ENCODE measurements at regions not wholly inside any gene's neighbourhood (a gene's known extent, or its start where the extent isn't known, plus 50 kb on each side); places are given as distances from the start of the nearest gene placed in this dataset.

GRCh38 chr17:14755002-14755401 is 454.1 kb downstream of the HS3ST3B1 start:
- Histone ChIP-seq H3K9me3 (no peaks in the 10 kb centered on the region), H3K4me1 (no peaks in the 10 kb centered on the region), H3K4me3 (no peak overlapping the region), H3K36me3 (replicated peaks) (no peaks in the 10 kb centered on the region), H3K27me3 (ENCODE audit: low read depth) (no peaks in the 10 kb centered on the region)
- in situ Hi-C loops (cut with MboI; ENCODE audit: low sequenced_read_pairs), result no loop called here
- DNase-seq (ENCODE audit: low spot score in 2 of 2), result no peak

- Histone ChIP-seq H3K4me1 (no peaks in the 10 kb centered on the region), H3K36me3 (replicated peaks) (no peaks in the 10 kb centered on the region), H3K27me3 (ENCODE audit: low read depth) (no peaks in the 10 kb centered on the region), H3K9me3 (no peaks in the 10 kb centered on the region; the same call in 1 of the 2 replicates), H3K4me3 (no peak overlapping the region)
- in situ Hi-C loops (cut with MboI; ENCODE audit: low sequenced_read_pairs), result no loop called here
- no peak for DNase-seq (ENCODE audit: low spot score in 2 of 2)
Measured at GRCh38 chr17:14753383-14753782, 452.5 kb downstream of the HS3ST3B1 start.

- in situ Hi-C loops (cut with MboI; ENCODE audit: low sequenced_read_pairs), result no loop called here
- Histone ChIP-seq H3K27me3 (ENCODE audit: low read depth) (no peaks in the 10 kb centered on the region), H3K9me3 (no peaks in the 10 kb centered on the region; the same call in 1 of the 2 replicates), H3K4me1 (no peaks in the 10 kb centered on the region), H3K36me3 (replicated peaks) (no peaks in the 10 kb centered on the region), H3K4me3 (no peak overlapping the region)
- no peak for DNase-seq (ENCODE audit: low spot score in 2 of 2)
Measured at GRCh38 chr17:14752011-14752410, 451.1 kb downstream of the HS3ST3B1 start.

- Histone ChIP-seq H3K27me3 (ENCODE audit: low read depth) (no peaks in the 10 kb centered on the region), H3K36me3 (replicated peaks) (no peaks in the 10 kb centered on the region), H3K4me1 (no peaks in the 10 kb centered on the region), H3K4me3 (no peak overlapping the region), H3K9me3 (no peaks in the 10 kb centered on the region; the same call in 1 of the 2 replicates)
- in situ Hi-C loops (cut with MboI; ENCODE audit: low sequenced_read_pairs), result no loop called here
- DNase-seq (ENCODE audit: low spot score in 2 of 2), result no peak
Measured at GRCh38 chr17:14750866-14751265, 450.0 kb downstream of the HS3ST3B1 start.

GRCh38 chr17:14749269-14749668 is 448.4 kb downstream of the HS3ST3B1 start:
- no peaks in the 10 kb centered on the region; the same call in 1 of the 2 replicates for H3K9me3 ChIP-seq
- H3K36me3 ChIP-seq (replicated peaks), result no peaks in the 10 kb centered on the region
- no peak for DNase-seq (ENCODE audit: low spot score in 2 of 2)
- no peaks in the 10 kb centered on the region for H3K27me3 ChIP-seq (ENCODE audit: low read depth)
- in situ Hi-C loops (cut with MboI; ENCODE audit: low sequenced_read_pairs), result loop anchor here (25.0 kb wide), 1 partner anchor 112 kb away; no protein-coding TSS in a partner anchor
- H3K4me3 ChIP-seq, result no peak overlapping the region
- H3K4me1 ChIP-seq, result no peaks in the 10 kb centered on the region

GRCh38 chr17:14748036-14748710 is 447.3 kb downstream of the HS3ST3B1 start:
- H3K36me3 ChIP-seq (replicated peaks), result no peaks in the 10 kb centered on the region
- in situ Hi-C loops (cut with MboI; ENCODE audit: low sequenced_read_pairs), result loop anchor here (25.0 kb wide), 1 partner anchor 111 kb away; no protein-coding TSS in a partner anchor
- H3K27me3 ChIP-seq (ENCODE audit: low read depth), result no peaks in the 10 kb centered on the region
- H3K9me3 ChIP-seq, result no peaks in the 10 kb centered on the region; the same call in 1 of the 2 replicates
- no peak for DNase-seq (ENCODE audit: low spot score in 2 of 2)
- no peak overlapping the region for H3K4me3 ChIP-seq
- H3K4me1 ChIP-seq, result no peaks in the 10 kb centered on the region

GRCh38 chr17:14747603-14747950 is 446.7 kb downstream of the HS3ST3B1 start:
- no peaks in the 10 kb centered on the region for H3K36me3 ChIP-seq (replicated peaks)
- H3K27me3 ChIP-seq (ENCODE audit: low read depth), result no peaks in the 10 kb centered on the region
- no peak for DNase-seq (ENCODE audit: low spot score in 2 of 2)
- in situ Hi-C loops (cut with MboI; ENCODE audit: low sequenced_read_pairs), result loop anchor here (25.0 kb wide), 1 partner anchor 110 kb away; no protein-coding TSS in a partner anchor
- no peak overlapping the region for H3K4me3 ChIP-seq
- H3K4me1 ChIP-seq, result no peaks in the 10 kb centered on the region
- H3K9me3 ChIP-seq, result no peaks in the 10 kb centered on the region; the same call in 1 of the 2 replicates

- H3K36me3 ChIP-seq (replicated peaks), result no peaks in the 10 kb centered on the region
- H3K27me3 ChIP-seq (ENCODE audit: low read depth), result no peaks in the 10 kb centered on the region
- no peak for DNase-seq (ENCODE audit: low spot score in 2 of 2)
- no peak overlapping the region for H3K4me3 ChIP-seq
- in situ Hi-C loops (cut with MboI; ENCODE audit: low sequenced_read_pairs), result loop anchor here (25.0 kb wide), 1 partner anchor 110 kb away; no protein-coding TSS in a partner anchor
- no peaks in the 10 kb centered on the region; the same call in 1 of the 2 replicates for H3K9me3 ChIP-seq
- H3K4me1 ChIP-seq, result no peaks in the 10 kb centered on the region
Measured at GRCh38 chr17:14746822-14747602, 446.1 kb downstream of the HS3ST3B1 start.

GRCh38 chr17:14745541-14745940 is 444.7 kb downstream of the HS3ST3B1 start:
- Histone ChIP-seq H3K4me1 (no peaks in the 10 kb centered on the region), H3K36me3 (replicated peaks) (no peaks in the 10 kb centered on the region), H3K9me3 (no peaks in the 10 kb centered on the region; the same call in 1 of the 2 replicates), H3K27me3 (ENCODE audit: low read depth) (no peaks in the 10 kb centered on the region), H3K4me3 (no peak overlapping the region)
- in situ Hi-C loops (cut with MboI; ENCODE audit: low sequenced_read_pairs), result loop anchor here (25.0 kb wide), 1 partner anchor 108 kb away; no protein-coding TSS in a partner anchor
- no peak for DNase-seq (ENCODE audit: low spot score in 2 of 2)

GRCh38 chr17:14744761-14745473 is 444.0 kb downstream of the HS3ST3B1 start:
- in situ Hi-C loops (cut with MboI; ENCODE audit: low sequenced_read_pairs), result loop anchor here (25.0 kb wide), 1 partner anchor 108 kb away; no protein-coding TSS in a partner anchor
- no peaks in the 10 kb centered on the region for H3K27me3 ChIP-seq (ENCODE audit: low read depth)
- H3K4me1 ChIP-seq, result no peaks in the 10 kb centered on the region
- H3K4me3 ChIP-seq, result no peak overlapping the region
- H3K9me3 ChIP-seq, result no peaks in the 10 kb centered on the region; the same call in 1 of the 2 replicates
- DNase-seq (ENCODE audit: low spot score in 2 of 2), result no peak
- H3K36me3 ChIP-seq (replicated peaks), result no peaks in the 10 kb centered on the region

- Histone ChIP-seq H3K9me3 (no peaks in the 10 kb centered on the region), H3K4me1 (no peaks in the 10 kb centered on the region), H3K4me3 (no peak overlapping the region), H3K27me3 (ENCODE audit: low read depth) (no peaks in the 10 kb centered on the region), H3K36me3 (replicated peaks) (no peaks in the 10 kb centered on the region)
- in situ Hi-C loops (cut with MboI; ENCODE audit: low sequenced_read_pairs), result loop anchor here (25.0 kb wide), 1 partner anchor 104 kb away; no protein-coding TSS in a partner anchor
- DNase-seq (ENCODE audit: low spot score in 2 of 2), result no peak
Measured at GRCh38 chr17:14741491-14741890, 440.6 kb downstream of the HS3ST3B1 start.

- H3K4me3 ChIP-seq, result no peak overlapping the region
- in situ Hi-C loops (cut with MboI; ENCODE audit: low sequenced_read_pairs), result loop anchor here (25.0 kb wide), 1 partner anchor 103 kb away; no protein-coding TSS in a partner anchor
- no peak for DNase-seq (ENCODE audit: low spot score in 2 of 2)
- H3K36me3 ChIP-seq (replicated peaks), result no peaks in the 10 kb centered on the region
- H3K9me3 ChIP-seq, result no peaks in the 10 kb centered on the region
- H3K4me1 ChIP-seq, result no peaks in the 10 kb centered on the region
- H3K27me3 ChIP-seq (ENCODE audit: low read depth), result no peaks in the 10 kb centered on the region
Measured at GRCh38 chr17:14739656-14740431, 439.0 kb downstream of the HS3ST3B1 start.

- in situ Hi-C loops (cut with MboI; ENCODE audit: low sequenced_read_pairs), result loop anchor here (25.0 kb wide), 1 partner anchor 101 kb away; no protein-coding TSS in a partner anchor
- H3K9me3 ChIP-seq, result no peaks in the 10 kb centered on the region
- H3K4me3 ChIP-seq, result no peak overlapping the region
- no peaks in the 10 kb centered on the region for H3K27me3 ChIP-seq (ENCODE audit: low read depth)
- no peak for DNase-seq (ENCODE audit: low spot score in 2 of 2)
- no peaks in the 10 kb centered on the region for H3K4me1 ChIP-seq
- H3K36me3 ChIP-seq (replicated peaks), result no peaks in the 10 kb centered on the region
Measured at GRCh38 chr17:14738652-14738988, 437.7 kb downstream of the HS3ST3B1 start.
